ENCODE measurements at regions not wholly inside any gene's neighbourhood (a gene's known extent, or its start where the extent isn't known, plus 50 kb on each side); places are given as distances from the start of the nearest gene placed in this dataset.

DNA sequence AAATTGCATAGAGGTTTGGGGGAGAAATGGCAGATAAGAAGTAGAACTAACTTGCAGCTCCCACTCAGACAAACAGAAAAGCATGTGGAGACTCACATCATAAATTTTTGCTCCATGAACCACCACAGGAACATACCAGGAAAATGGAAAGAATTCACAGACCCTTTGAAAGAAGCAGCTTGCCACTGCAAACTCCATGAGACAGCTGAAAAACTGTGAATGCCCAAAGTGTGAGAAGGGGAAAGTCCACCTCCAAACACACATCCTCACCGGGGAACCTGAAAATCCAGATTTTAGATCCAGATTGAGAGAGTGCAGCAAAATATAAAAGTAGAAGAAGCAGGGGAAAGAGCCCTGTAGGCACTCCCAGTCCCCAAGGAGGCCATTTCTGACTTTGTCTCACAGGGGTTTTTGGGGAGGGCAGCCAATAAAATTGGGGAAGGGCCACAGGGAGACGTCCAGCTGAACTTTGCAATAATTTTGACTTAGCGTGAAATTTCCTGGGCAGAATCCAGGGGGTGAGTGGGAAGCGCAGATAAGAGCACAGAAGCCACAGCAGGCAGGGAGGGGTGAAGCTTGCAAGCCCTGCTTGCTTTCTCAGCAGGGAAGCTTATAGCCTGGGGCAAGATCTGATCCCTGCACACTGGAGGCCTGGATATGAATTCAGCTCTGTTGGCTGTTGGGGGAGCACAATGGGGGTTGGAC is 183.4 kb upstream of the UBE2E2 start:
- TF ChIP-seq EZH2phosphoT487 (IDR thresholded peaks at IDR 0.05; ENCODE audit: borderline replicate concordance, low read depth) (no peak), CTCF (IDR thresholded peaks at IDR 0.05) (no peak), GABPA (IDR thresholded peaks at IDR 0.05; ENCODE audit: low read depth) (no peak), USF2 (IDR thresholded peaks at IDR 0.05; ENCODE audit: borderline replicate concordance, low read depth, low read length) (no peak), RAD21 (IDR thresholded peaks at IDR 0.05; ENCODE audit: low read length) (0 out of 2 replicates have a peak, but pooled peaks have one; percentile 4), SIN3A (IDR thresholded peaks at IDR 0.05; ENCODE audit: borderline replicate concordance, low read depth, low read length) (no peak), POLR2AphosphoS5 (IDR thresholded peaks at IDR 0.05; ENCODE audit: low read depth, low read length) (no peak)

Measured in SK-N-SH (cell line).